HG03575 (cell line): ENCODE measurements at regions not wholly inside any gene's neighbourhood (a gene's known extent, or its start where the extent isn't known, plus 50 kb on each side); places are given as distances from the start of the nearest gene placed in this dataset.

Experiments used
- ATAC-seq: cut with Tn5 transposase; IDR thresholded peaks from one replicate; pipeline ENCODE4 v1.9.1; 2021; ENCODE audit not compliant: unreplicated experiment, insufficient number of reproducible peaks, low FRiP score; ENCODE audit errors: extremely low read depth

- no peak for ATAC-seq
Observed at GRCh38 chr2:191782351-191782750, 64.5 kb downstream of the CAVIN2 start.

DNA sequence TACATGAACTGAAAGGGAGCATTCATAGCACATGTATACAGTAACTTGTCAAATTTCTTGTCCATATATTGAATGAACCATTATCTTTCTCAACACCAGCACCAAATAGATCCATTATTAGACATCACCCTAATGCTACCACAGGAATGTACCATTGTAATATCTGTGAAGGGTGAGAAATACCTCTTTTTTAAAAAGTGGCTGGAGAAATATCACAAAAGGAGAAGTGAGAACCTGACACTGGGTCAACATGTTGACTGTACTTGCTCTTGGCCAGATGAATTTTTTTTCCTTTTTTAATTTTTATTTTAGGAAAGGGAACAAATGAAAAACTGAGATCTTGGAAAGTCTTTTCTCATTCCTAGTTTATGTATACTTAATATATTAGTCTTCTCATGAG, 63.5 kb downstream of the CAVIN2 start:
- no peak for ATAC-seq
